ENCODE measurements at regions not wholly inside any gene's neighbourhood (a gene's known extent, or its start where the extent isn't known, plus 50 kb on each side); places are given as distances from the start of the nearest gene placed in this dataset.
"Not testable (repeated sequence)": the region's sequence is repeated elsewhere in the genome, so short reads cannot be mapped to it uniquely, and the experiment has no call there.

- no peaks in the 10 kb centered on the region for H3K4me1 ChIP-seq (ENCODE audit: control insufficient read depth in 1 of 2, insufficient read depth in 1 of 2, low read depth in 1 of 2, low read length in 1 of 2)
- H3K36me3 ChIP-seq = no peaks in the 10 kb centered on the region
- H3K4me3 ChIP-seq (ENCODE audit: low read depth in 1 of 2, low read length in 1 of 2) = no peak overlapping the region
- no peaks in the 10 kb centered on the region for H3K9me3 ChIP-seq
- H3K27me3 ChIP-seq = no peaks in the 10 kb centered on the region
- H3K27ac ChIP-seq = no peak overlapping the region
- TF ChIP-seq CTCF (IDR thresholded peaks at IDR 0.05) = no peak
Measured at GRCh38 chr15:93759629-93760028, 471.7 kb upstream of the MCTP2 start.

GRCh38 chr15:93758824-93759223 is 472.5 kb upstream of the MCTP2 start:
- no peaks in the 10 kb centered on the region for H3K4me1 ChIP-seq (ENCODE audit: control insufficient read depth in 1 of 2, insufficient read depth in 1 of 2, low read depth in 1 of 2, low read length in 1 of 2)
- TF ChIP-seq CTCF (IDR thresholded peaks at IDR 0.05) = no peak
- no peaks in the 10 kb centered on the region for H3K27me3 ChIP-seq
- H3K27ac ChIP-seq = no peak overlapping the region
- H3K4me3 ChIP-seq (ENCODE audit: low read depth in 1 of 2, low read length in 1 of 2) = no peak overlapping the region
- no peaks in the 10 kb centered on the region for H3K36me3 ChIP-seq
- H3K9me3 ChIP-seq = no peaks in the 10 kb centered on the region

GRCh38 chr15:93748710-93749109 is 482.7 kb upstream of the MCTP2 start:
- Histone ChIP-seq H3K9me3 (no peaks in the 10 kb centered on the region), H3K4me1 (ENCODE audit: control insufficient read depth in 1 of 2, insufficient read depth in 1 of 2, low read depth in 1 of 2, low read length in 1 of 2) (no peaks in the 10 kb centered on the region), H3K27me3 (no peaks in the 10 kb centered on the region), H3K4me3 (ENCODE audit: low read depth in 1 of 2, low read length in 1 of 2) (no peak overlapping the region), H3K36me3 (no peaks in the 10 kb centered on the region), H3K27ac (no peak overlapping the region)
- TF ChIP-seq CTCF (IDR thresholded peaks at IDR 0.05) = no peak

- not testable (repeated sequence) for H3K9me3 ChIP-seq; H3K36me3 ChIP-seq; H3K4me1 ChIP-seq (ENCODE audit: control insufficient read depth in 1 of 2, insufficient read depth in 1 of 2, low read depth in 1 of 2, low read length in 1 of 2); H3K27me3 ChIP-seq; H3K4me3 ChIP-seq (ENCODE audit: low read depth in 1 of 2, low read length in 1 of 2); H3K27ac ChIP-seq
Measured at GRCh38 chr15:93734976-93735375, 496.4 kb upstream of the MCTP2 start.

GRCh38 chr15:93730724-93731123 is 500.6 kb upstream of the MCTP2 start:
- Histone ChIP-seq H3K36me3 (no peaks in the 10 kb centered on the region), H3K27ac (no peak overlapping the region), H3K4me3 (ENCODE audit: low read depth in 1 of 2, low read length in 1 of 2) (no peak overlapping the region), H3K4me1 (ENCODE audit: control insufficient read depth in 1 of 2, insufficient read depth in 1 of 2, low read depth in 1 of 2, low read length in 1 of 2) (no peaks in the 10 kb centered on the region), H3K9me3 (no peaks in the 10 kb centered on the region), H3K27me3 (no peaks in the 10 kb centered on the region)
- no peak for TF ChIP-seq CTCF (IDR thresholded peaks at IDR 0.05)

GRCh38 chr15:93722165-93722564 is 509.2 kb upstream of the MCTP2 start:
- Histone ChIP-seq H3K4me1 (ENCODE audit: control insufficient read depth in 1 of 2, insufficient read depth in 1 of 2, low read depth in 1 of 2, low read length in 1 of 2) (no peaks in the 10 kb centered on the region), H3K27me3 (no peaks in the 10 kb centered on the region), H3K4me3 (ENCODE audit: low read depth in 1 of 2, low read length in 1 of 2) (no peak overlapping the region), H3K9me3 (no peaks in the 10 kb centered on the region), H3K27ac (no peak overlapping the region), H3K36me3 (no peaks in the 10 kb centered on the region)
- TF ChIP-seq CTCF (IDR thresholded peaks at IDR 0.05) = no peak

All from neutrophil (primary cell).